PC-3 (cell line): ENCODE measurements at regions not wholly inside any gene's neighbourhood (a gene's known extent, or its start where the extent isn't known, plus 50 kb on each side); places are given as distances from the start of the nearest gene placed in this dataset.

Experiments used
- EZH2 ChIP-seq: fragments of 300-600 bp; sonication (generic); IDR thresholded peaks from one replicate; pipeline ENCODE4 v1.6.1; 2017; ENCODE audit warnings: antibody characterized with exemption, mild to moderate bottlenecking, low read length; ENCODE audit not compliant: unreplicated experiment
- EZH2phosphoT487 ChIP-seq: fragments of 300-600 bp; sonication (generic); IDR thresholded peaks from 2 replicates; pipeline ENCODE4 v1.6.1; 2018; ENCODE audit warnings: mild to moderate bottlenecking, antibody characterized with exemption, low read length, borderline replicate concordance
- TF ChIP-seq, protein P1 (sequence below): fragments of 300-600 bp; sonication (generic); conservative IDR thresholded peaks from 2 replicates; pipeline ENCODE4 v1.5.1; 2017; ENCODE audit warnings: antibody characterized with exemption, low read depth, mild to moderate bottlenecking, low read length

DNA sequence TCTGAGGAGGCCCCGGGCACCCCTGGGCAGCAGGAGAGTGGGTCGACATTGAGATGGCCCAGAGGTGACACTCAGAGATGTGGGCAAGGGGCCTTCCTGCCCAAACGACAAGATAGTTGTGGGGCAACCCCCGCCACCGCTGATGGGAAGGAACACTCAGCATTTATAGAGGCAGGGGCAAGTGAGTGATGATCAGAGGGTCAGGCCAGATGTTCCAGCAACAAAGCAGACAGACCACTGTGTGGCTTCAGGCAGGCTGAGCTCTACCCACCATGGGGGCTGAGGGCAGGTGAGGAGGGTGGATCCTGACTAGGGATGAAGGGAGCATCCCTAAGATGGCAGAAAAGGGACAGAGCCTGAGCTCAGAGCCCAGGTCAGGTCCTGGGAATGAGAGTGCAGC lies 362.7 kb downstream of the PTPRU start:
- TF ChIP-seq EZH2phosphoT487 (no peak), EZH2 (no peak)
- TF ChIP-seq, protein P1, sequence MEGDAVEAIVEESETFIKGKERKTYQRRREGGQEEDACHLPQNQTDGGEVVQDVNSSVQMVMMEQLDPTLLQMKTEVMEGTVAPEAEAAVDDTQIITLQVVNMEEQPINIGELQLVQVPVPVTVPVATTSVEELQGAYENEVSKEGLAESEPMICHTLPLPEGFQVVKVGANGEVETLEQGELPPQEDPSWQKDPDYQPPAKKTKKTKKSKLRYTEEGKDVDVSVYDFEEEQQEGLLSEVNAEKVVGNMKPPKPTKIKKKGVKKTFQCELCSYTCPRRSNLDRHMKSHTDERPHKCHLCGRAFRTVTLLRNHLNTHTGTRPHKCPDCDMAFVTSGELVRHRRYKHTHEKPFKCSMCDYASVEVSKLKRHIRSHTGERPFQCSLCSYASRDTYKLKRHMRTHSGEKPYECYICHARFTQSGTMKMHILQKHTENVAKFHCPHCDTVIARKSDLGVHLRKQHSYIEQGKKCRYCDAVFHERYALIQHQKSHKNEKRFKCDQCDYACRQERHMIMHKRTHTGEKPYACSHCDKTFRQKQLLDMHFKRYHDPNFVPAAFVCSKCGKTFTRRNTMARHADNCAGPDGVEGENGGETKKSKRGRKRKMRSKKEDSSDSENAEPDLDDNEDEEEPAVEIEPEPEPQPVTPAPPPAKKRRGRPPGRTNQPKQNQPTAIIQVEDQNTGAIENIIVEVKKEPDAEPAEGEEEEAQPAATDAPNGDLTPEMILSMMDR = no peak
